ENCODE measurements at regions not wholly inside any gene's neighbourhood (a gene's known extent, or its start where the extent isn't known, plus 50 kb on each side); places are given as distances from the start of the nearest gene placed in this dataset.

GRCh38 chr10:23897267-23897666, 311.7 kb upstream of the KIAA1217 start:
- H3K36me3 ChIP-seq (ENCODE audit: control insufficient read depth, insufficient read depth, low read length): no peaks in the 10 kb centered on the region
- DNase-seq (ENCODE audit: extremely low read depth, insufficient read length): no peak
- H3K4me3 ChIP-seq (replicated peaks; ENCODE audit: low read depth, low read length): no peak overlapping the region
- no peak for TF ChIP-seq CTCF (IDR thresholded peaks at IDR 0.05; ENCODE audit: insufficient read depth, low read length, poor library complexity, severe bottlenecking)
- no peaks in the 10 kb centered on the region for H3K27me3 ChIP-seq (replicated peaks; ENCODE audit: control insufficient read depth, insufficient read depth, low read length)

GRCh38 chr10:23897861-23898260, 311.1 kb upstream of the KIAA1217 start:
- no peak overlapping the region for H3K4me3 ChIP-seq (replicated peaks; ENCODE audit: low read depth, low read length)
- no peak for DNase-seq (ENCODE audit: extremely low read depth, insufficient read length)
- no peak for TF ChIP-seq CTCF (IDR thresholded peaks at IDR 0.05; ENCODE audit: insufficient read depth, low read length, poor library complexity, severe bottlenecking)
- H3K27me3 ChIP-seq (replicated peaks; ENCODE audit: control insufficient read depth, insufficient read depth, low read length): no peaks in the 10 kb centered on the region
- no peaks in the 10 kb centered on the region for H3K36me3 ChIP-seq (ENCODE audit: control insufficient read depth, insufficient read depth, low read length)

- H3K36me3 ChIP-seq (ENCODE audit: control insufficient read depth, insufficient read depth, low read length): no peaks in the 10 kb centered on the region
- H3K27me3 ChIP-seq (replicated peaks; ENCODE audit: control insufficient read depth, insufficient read depth, low read length): no peaks in the 10 kb centered on the region
- TF ChIP-seq CTCF (IDR thresholded peaks at IDR 0.05; ENCODE audit: insufficient read depth, low read length, poor library complexity, severe bottlenecking): no peak
- no peak for DNase-seq (ENCODE audit: extremely low read depth, insufficient read length)
- H3K4me3 ChIP-seq (replicated peaks; ENCODE audit: low read depth, low read length): no peak overlapping the region
These were observed 309.8 kb upstream of the KIAA1217 start for GRCh38 chr10:23899166-23899565.

GRCh38 chr10:23910291-23910690, 298.6 kb upstream of the KIAA1217 start:
- Histone ChIP-seq H3K36me3 (ENCODE audit: control insufficient read depth, insufficient read depth, low read length) (no peaks in the 10 kb centered on the region), H3K4me3 (replicated peaks; ENCODE audit: low read depth, low read length) (no peak overlapping the region), H3K27me3 (replicated peaks; ENCODE audit: control insufficient read depth, insufficient read depth, low read length) (no peaks in the 10 kb centered on the region)
- no peak for DNase-seq (ENCODE audit: extremely low read depth, insufficient read length)
- no peak for TF ChIP-seq CTCF (IDR thresholded peaks at IDR 0.05; ENCODE audit: insufficient read depth, low read length, poor library complexity, severe bottlenecking)

- no peaks in the 10 kb centered on the region for H3K36me3 ChIP-seq (ENCODE audit: control insufficient read depth, insufficient read depth, low read length)
- H3K27me3 ChIP-seq (replicated peaks; ENCODE audit: control insufficient read depth, insufficient read depth, low read length): no peaks in the 10 kb centered on the region; the same call in 1 of the 2 replicates
- H3K4me3 ChIP-seq (replicated peaks; ENCODE audit: low read depth, low read length): no peak overlapping the region
- TF ChIP-seq CTCF (IDR thresholded peaks at IDR 0.05; ENCODE audit: insufficient read depth, low read length, poor library complexity, severe bottlenecking): no peak
- no peak for DNase-seq (ENCODE audit: extremely low read depth, insufficient read length)
These were observed 296.0 kb upstream of the KIAA1217 start for GRCh38 chr10:23912884-23913404.

- DNase-seq (ENCODE audit: extremely low read depth, insufficient read length): no peak
- Histone ChIP-seq H3K36me3 (ENCODE audit: control insufficient read depth, insufficient read depth, low read length) (no peaks in the 10 kb centered on the region), H3K4me3 (replicated peaks; ENCODE audit: low read depth, low read length) (no peak overlapping the region), H3K27me3 (replicated peaks; ENCODE audit: control insufficient read depth, insufficient read depth, low read length) (no peaks in the 10 kb centered on the region; the same call in 1 of the 2 replicates)
- no peak for TF ChIP-seq CTCF (IDR thresholded peaks at IDR 0.05; ENCODE audit: insufficient read depth, low read length, poor library complexity, severe bottlenecking)
These were observed 294.3 kb upstream of the KIAA1217 start for GRCh38 chr10:23914641-23915040.
